Colonic mucosa (tissue), 4 donors: ENCODE measurements at regions not wholly inside any gene's neighbourhood (a gene's known extent, or its start where the extent isn't known, plus 50 kb on each side); places are given as distances from the start of the nearest gene placed in this dataset.

ENCODE experiments used
- DNase-seq: peaks from one replicate; pipeline ENCODE4 v3.0.0-alpha.2; 2020
- H3K27ac ChIP-seq: fragments of 200-600 bp; one replicate; pipeline ENCODE4 v1.8.0; 2021
- H3K27me3 ChIP-seq: fragments of 200-600 bp; one replicate; pipeline ENCODE4 v1.8.0; 2021
- H3K36me3 ChIP-seq: fragments of 200-600 bp; one replicate; pipeline ENCODE4 v1.8.0; 2021
- H3K4me1 ChIP-seq: fragments of 200-600 bp; one replicate; pipeline ENCODE4 v1.8.0; 2021; ENCODE audit warnings: mild to moderate bottlenecking
- H3K4me3 ChIP-seq: fragments of 200-600 bp; one replicate; pipeline ENCODE4 v1.8.0; 2021
- H3K9ac ChIP-seq, 2 donors: one replicate each; pipeline ENCODE4 v1.7.0; 2013; ENCODE audit warnings: control low read depth in 2 of 2, low read depth in 2 of 2, low read length in 2 of 2
- H3K9me3 ChIP-seq: fragments of 200-600 bp; one replicate; pipeline ENCODE4 v1.8.0; 2021
- intact Hi-C: fragments of 100-400 bp; cut with DNase I; formaldehyde crosslinking; loops from one replicate; pipeline ENCODE4 v1.14.1; 2022
- TF ChIP-seq, protein P1 (sequence below): fragments of 200-600 bp; IDR thresholded peaks from one replicate; pipeline ENCODE4 v1.8.0; 2022; ENCODE audit warnings: antibody characterized with exemption, mild to moderate bottlenecking
- donor health status: healthy.
- donor health status: DM: no; HTN: no; CAD: no.
- donor health status: DM: no; HTN: no; CAD: no.

DNA sequence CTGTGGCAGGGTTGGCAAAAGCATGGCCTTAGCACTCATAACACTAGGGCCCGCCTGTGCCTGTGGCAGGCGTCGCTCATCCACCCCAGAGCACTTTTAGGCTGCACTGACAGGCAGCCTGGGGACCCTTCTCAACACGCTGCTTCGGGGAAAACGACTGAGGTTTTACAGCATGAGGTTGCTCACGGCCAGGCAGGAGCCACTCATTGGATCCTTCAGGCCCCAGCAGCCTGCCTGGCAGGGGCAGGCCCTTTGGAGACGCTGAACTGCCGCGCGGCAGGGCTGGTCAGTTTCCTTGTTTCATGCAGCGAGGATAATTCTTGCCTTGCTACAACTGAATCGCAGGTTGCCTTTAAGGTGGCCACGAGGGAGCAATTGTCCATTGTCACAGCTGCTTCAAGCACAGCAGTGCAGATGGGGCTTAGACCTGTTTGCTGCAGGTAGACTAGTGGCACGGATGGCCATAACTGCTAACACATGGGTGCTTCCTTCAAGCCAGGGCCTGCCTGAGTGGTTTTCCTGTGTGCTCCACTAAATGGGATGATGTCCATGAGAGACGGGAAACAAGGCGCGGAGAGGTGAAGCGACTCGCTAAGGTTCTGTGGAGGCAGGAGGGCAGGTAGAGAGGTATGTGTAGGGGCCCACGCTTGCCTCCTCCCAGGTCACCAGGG is 49.9 kb upstream of the HS6ST1 start:
- no peak overlapping the region for H3K27ac ChIP-seq
- DNase-seq, result no peak

DNA sequence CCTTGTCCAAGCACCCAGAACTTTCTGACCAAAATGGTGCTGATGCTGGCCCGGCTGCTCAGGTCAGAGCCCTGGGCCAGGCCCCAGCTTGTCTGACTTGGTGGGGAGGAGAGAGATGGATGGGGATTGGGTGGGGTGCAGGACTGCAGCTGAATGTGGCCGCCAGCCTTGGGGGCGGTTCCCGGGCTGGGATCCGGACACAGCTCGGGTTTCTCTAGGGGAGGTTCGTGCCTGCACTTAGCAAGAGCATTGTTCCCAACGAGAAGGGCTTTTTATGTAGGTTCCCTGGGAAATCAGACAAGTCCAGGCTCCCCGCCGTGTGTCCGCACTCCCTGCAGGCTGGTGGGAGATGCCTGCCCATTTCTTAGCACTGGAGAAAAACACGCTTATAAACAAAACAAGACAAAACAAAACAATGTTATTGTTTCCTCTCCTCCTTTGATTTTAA is 50.5 kb upstream of the HS6ST1 start:
- no peak for DNase-seq
- Histone ChIP-seq H3K27ac (no peak overlapping the region), H3K9ac (no peak overlapping the region)

More for the DNA sequence above, 49.9 kb upstream of the HS6ST1 start:
- intact Hi-C loops, result no loop called here
- no peak overlapping the region for H3K9ac ChIP-seq
- H3K36me3 ChIP-seq, result no peaks in the 10 kb centered on the region
- no peaks in the 10 kb centered on the region for H3K27me3 ChIP-seq
- no peaks in the 10 kb centered on the region for H3K4me1 ChIP-seq
- H3K9me3 ChIP-seq, result no peaks in the 10 kb centered on the region
- TF ChIP-seq, protein P1, sequence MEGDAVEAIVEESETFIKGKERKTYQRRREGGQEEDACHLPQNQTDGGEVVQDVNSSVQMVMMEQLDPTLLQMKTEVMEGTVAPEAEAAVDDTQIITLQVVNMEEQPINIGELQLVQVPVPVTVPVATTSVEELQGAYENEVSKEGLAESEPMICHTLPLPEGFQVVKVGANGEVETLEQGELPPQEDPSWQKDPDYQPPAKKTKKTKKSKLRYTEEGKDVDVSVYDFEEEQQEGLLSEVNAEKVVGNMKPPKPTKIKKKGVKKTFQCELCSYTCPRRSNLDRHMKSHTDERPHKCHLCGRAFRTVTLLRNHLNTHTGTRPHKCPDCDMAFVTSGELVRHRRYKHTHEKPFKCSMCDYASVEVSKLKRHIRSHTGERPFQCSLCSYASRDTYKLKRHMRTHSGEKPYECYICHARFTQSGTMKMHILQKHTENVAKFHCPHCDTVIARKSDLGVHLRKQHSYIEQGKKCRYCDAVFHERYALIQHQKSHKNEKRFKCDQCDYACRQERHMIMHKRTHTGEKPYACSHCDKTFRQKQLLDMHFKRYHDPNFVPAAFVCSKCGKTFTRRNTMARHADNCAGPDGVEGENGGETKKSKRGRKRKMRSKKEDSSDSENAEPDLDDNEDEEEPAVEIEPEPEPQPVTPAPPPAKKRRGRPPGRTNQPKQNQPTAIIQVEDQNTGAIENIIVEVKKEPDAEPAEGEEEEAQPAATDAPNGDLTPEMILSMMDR, result no peak
- H3K4me3 ChIP-seq, result no peak overlapping the region

DNA sequence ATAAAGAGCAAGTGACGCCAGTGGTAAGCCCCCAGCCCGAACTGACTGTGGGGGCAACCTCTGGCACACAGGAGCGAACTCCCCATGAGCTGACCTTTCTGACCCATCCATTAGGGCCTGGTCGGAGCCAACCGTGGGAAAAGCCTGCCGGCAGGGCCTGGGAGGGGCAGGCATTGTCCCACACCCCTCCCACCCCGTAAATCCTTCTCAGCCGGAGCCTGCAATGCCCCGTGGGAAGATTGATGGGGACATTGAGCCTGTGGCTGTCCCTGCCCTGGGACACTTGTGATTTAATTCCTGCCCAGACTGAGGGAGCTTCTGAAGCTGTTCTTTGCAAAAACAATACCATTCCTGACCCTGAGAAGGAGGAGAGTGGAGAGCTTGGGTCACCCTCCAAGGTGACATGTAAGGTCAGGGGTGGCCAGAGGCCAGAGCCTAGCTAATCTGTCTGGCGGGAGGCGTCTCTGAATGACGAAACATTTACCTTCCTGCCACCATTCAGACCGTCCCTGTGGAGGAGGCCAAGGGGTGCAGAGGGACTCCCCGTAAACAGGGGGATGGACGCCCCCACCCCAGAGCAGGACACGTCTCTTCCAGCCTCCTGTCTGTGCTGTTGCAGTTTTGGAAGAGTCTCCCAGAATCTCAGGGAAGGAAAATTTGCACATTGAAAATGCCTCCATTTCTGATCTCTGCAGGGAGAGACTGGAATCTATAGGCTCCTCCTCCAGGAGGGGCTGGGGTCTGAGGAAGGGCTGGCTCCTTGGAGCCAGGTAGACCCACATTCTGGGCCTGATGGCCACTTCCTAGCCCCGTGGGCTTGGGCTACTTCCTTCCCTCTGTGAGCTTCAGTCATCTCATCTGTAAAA is 51.2 kb upstream of the HS6ST1 start:
- Histone ChIP-seq H3K9me3 (no peaks in the 10 kb centered on the region), H3K27me3 (no peaks in the 10 kb centered on the region), H3K9ac (no peak overlapping the region), H3K4me1 (no peaks in the 10 kb centered on the region), H3K4me3 (no peak overlapping the region), H3K27ac (no peak overlapping the region), H3K36me3 (no peaks in the 10 kb centered on the region)
- intact Hi-C loops, result no loop called here
- DNase-seq, result no peak
- TF ChIP-seq, protein P1, result no peak

More for the DNA sequence above, 50.5 kb upstream of the HS6ST1 start:
- TF ChIP-seq, protein P1, result no peak
- Histone ChIP-seq H3K4me1 (no peaks in the 10 kb centered on the region), H3K4me3 (no peak overlapping the region), H3K36me3 (no peaks in the 10 kb centered on the region), H3K27me3 (no peaks in the 10 kb centered on the region), H3K9me3 (no peaks in the 10 kb centered on the region)
- intact Hi-C loops, result no loop called here

DNA sequence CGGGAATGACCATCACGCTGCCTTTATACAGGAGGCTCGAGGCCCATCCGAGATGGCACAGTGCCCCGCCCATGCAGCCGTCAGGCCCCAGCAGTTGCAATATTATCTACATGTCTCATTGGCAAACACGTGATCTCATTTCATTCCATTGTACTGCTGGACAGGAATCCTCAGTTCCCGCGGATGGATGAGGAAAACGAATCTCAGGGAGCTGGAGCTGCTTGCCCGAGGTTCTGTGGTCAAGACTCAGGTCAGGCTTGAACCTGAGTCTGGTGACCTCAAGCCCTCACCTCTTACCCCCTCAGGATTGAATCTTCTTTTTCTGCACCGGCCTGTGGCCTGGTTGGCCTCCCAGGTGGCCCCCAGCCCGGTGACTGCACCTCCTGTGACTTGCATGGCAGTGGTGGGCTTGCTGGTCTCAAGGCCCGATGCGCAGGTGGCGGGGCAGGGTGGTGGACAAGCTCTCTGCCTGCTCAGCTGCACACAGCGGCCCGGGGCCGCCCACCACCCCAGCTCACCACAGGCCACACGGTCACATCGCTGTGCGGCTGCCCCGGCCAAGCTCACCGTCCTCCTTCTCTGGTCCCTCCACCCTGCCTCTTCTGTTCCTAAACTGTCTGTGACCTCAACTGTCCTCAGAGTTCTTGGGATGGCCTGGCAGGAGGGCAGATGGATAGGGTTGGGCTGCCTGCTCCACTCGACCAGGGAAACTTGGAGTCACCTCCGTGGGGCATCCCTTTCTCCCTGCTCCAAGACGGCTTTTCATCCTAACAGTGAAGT is 52.0 kb upstream of the HS6ST1 start:
- Histone ChIP-seq H3K9me3 (no peaks in the 10 kb centered on the region), H3K4me3 (no peak overlapping the region), H3K4me1 (no peaks in the 10 kb centered on the region), H3K36me3 (no peaks in the 10 kb centered on the region), H3K9ac (no peak overlapping the region), H3K27ac (no peak overlapping the region), H3K27me3 (no peaks in the 10 kb centered on the region)
- TF ChIP-seq, protein P1, result no peak
- intact Hi-C loops, result no loop called here
- no peak for DNase-seq

DNA sequence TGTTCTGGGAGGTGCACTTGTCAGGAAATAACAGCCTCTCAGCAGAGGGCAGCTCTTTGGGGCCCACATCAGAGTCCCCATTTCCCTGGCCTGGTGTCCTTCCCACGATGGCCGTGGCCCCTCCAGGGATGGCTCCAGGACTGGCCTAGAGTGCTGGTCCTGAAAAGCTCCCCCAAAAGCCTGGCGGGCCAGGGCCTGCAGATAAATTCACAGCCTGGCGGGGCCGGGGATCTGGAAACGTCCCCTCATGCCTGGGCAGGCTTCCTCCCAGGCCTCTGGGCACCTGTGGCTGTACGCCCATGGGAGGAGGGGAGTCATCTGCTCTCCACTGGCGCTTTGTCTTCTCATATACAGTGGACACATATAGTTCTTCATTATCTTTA is 52.6 kb upstream of the HS6ST1 start:
- no peak for DNase-seq
- Histone ChIP-seq H3K27me3 (no peaks in the 10 kb centered on the region), H3K36me3 (no peaks in the 10 kb centered on the region), H3K9ac (no peak overlapping the region), H3K9me3 (no peaks in the 10 kb centered on the region), H3K27ac (no peak overlapping the region), H3K4me1 (no peaks in the 10 kb centered on the region), H3K4me3 (no peak overlapping the region)
- intact Hi-C loops, result no loop called here
- TF ChIP-seq, protein P1, result no peak
